Activated T-cell treated with anti-CD3 and anti-CD28 coated beads, Interleukin-2, amount 50 U/mL, for 24 hours (primary cell): ENCODE measurements at regions not wholly inside any gene's neighbourhood (a gene's known extent, or its start where the extent isn't known, plus 50 kb on each side); places are given as distances from the start of the nearest gene placed in this dataset.

Source experiments
- DNase-seq: peaks from one replicate; pipeline ENCODE4 v3.0.0-alpha.2; 2020
- H3K27ac Mint-ChIP-seq: 2 replicates; pipeline ENCODE4 v1.8.0; 2020; ENCODE audit warnings: mild to moderate bottlenecking, mixed read lengths
- H3K27me3 Mint-ChIP-seq: 2 replicates; pipeline ENCODE4 v1.8.0; 2020; ENCODE audit warnings: mixed read lengths
- H3K36me3 Mint-ChIP-seq: 2 replicates; pipeline ENCODE4 v1.8.0; 2020; ENCODE audit warnings: low read depth, mixed read lengths
- H3K4me1 Mint-ChIP-seq: 2 replicates; pipeline ENCODE4 v1.8.0; 2020; ENCODE audit warnings: low read depth, mixed read lengths
- H3K4me3 Mint-ChIP-seq: 2 replicates; pipeline ENCODE4 v1.8.0; 2020; ENCODE audit warnings: mild to moderate bottlenecking, moderate library complexity, mixed read lengths
- H3K9me3 Mint-ChIP-seq: 2 replicates; pipeline ENCODE4 v1.8.0; 2020; ENCODE audit warnings: mixed read lengths

DNA sequence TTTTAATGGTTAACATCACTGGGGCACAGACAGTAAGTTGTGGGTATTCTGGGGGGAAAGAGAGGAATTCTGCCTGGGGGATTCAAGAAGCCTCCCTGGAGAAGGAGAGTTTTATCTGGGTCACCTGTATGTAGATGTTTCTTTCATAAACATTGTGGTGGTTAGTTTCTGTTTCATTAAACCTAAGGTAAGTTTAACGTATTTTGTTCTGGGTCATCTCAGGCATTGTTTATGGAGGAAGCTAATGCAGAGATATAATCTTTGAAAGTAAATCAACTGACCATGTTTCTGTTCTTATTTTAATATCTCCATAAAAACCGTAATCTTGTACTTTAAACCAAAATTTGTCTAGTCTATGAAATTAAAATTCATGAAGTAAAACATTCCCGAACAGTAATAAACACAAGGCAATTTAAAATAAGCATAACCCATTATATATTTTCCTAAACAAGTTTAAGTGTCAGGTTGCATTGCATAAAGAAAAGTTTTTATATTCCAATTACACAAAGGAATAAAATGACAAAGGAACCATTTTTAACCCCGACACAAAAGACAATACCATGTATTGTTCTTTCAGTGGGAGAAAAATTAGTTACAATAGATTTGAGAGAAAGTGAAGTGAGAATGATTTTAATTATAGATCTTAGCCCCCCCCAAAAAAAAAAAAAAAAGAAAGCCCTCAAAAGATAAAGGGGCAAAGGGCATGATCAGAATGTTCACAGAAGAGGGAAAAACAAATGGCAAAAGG, 274.6 kb upstream of the TBL1XR1 start:
- H3K4me3 Mint-ChIP-seq = no peak overlapping the region
- no peak overlapping the region for H3K27ac Mint-ChIP-seq
- H3K36me3 Mint-ChIP-seq = no peaks in the 10 kb centered on the region

DNA sequence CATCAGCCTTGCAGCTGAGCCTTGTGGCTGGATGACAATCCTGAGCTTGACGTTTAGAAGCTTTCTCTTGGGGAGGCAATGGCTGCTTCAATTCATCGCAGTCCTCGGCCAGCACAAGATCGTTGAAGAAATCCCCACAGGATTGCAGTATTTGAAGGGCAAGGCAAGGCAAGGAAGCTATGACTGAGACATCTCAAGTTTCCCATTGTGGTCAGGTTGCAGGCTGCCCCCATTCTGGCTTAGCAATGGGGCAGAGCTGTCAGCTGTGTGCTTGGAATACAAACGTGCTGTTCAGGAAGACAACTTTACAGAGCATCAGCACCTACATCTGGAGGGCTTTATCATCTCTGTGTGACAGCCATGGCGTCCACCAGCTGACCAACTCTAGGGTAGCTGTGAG, 275.9 kb upstream of the TBL1XR1 start:
- Mint-ChIP-seq H3K9me3 (no peaks in the 10 kb centered on the region), H3K27ac (no peak overlapping the region), H3K27me3 (no peaks in the 10 kb centered on the region), H3K36me3 (no peaks in the 10 kb centered on the region), H3K4me1 (no peaks in the 10 kb centered on the region), H3K4me3 (no peak overlapping the region)
- DNase-seq = no peak

More for the DNA sequence above, 274.6 kb upstream of the TBL1XR1 start:
- no peak for DNase-seq
- no peaks in the 10 kb centered on the region for H3K27me3 Mint-ChIP-seq
- H3K9me3 Mint-ChIP-seq = no peaks in the 10 kb centered on the region
- no peaks in the 10 kb centered on the region for H3K4me1 Mint-ChIP-seq

DNA sequence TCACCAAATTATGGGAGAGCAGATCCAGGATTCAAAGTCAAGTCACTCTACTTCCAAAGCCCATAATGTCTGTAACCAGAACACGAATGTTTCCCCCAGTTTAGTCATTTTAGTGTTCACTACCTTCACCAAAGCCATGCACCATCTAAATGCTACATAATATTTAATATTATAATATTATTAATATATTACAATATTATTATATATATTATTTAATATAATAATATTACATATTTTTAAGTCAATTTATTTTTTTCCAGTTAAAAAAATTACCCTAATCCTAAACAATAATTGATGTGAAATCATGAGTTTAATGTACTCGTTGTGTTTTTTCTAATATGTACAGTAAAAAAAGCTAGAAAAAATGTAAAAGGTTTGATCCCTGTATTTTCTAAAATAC, 276.6 kb upstream of the TBL1XR1 start:
- H3K9me3 Mint-ChIP-seq = no peaks in the 10 kb centered on the region
- no peak overlapping the region for H3K4me3 Mint-ChIP-seq
- no peaks in the 10 kb centered on the region for H3K4me1 Mint-ChIP-seq
- no peak overlapping the region for H3K27ac Mint-ChIP-seq
- no peaks in the 10 kb centered on the region for H3K27me3 Mint-ChIP-seq
- H3K36me3 Mint-ChIP-seq = no peaks in the 10 kb centered on the region
- no peak for DNase-seq

DNA sequence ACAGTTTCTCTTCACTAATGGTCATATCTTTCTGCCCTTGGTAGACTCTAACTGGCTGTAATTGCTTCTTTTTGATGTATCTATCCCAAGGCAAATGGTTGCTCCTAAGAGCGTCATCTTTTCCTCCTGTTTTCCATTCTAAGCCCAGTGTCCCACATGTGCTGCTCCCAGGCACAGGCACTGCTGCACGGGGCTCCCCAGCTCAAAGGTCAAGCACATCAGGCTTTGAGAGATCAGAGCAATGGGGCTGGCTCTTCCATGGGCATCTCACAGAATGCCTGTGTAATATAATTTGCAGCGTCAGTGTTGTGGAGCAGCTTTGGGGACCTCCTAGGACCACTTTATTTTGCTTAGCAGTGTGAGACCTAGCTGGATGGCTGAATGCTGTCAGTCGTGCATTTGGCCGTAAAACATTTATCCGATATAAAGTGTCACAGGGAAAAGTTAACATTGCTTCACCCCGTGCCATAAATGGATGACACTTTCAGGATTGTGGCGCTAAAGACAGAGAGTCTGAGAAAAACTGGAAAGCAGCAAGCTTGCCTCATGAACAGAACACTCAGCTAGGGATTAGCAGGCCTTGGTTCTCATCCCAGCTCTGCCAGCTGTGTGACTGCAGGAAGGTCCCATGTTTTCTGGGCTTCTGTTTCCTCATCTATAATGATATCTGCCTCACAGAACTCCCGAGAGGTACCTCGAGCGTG, 277.5 kb upstream of the TBL1XR1 start:
- no peaks in the 10 kb centered on the region for H3K36me3 Mint-ChIP-seq
- H3K4me1 Mint-ChIP-seq = no peaks in the 10 kb centered on the region
- no peaks in the 10 kb centered on the region for H3K9me3 Mint-ChIP-seq
- no peak for DNase-seq
- no peaks in the 10 kb centered on the region for H3K27me3 Mint-ChIP-seq
- H3K27ac Mint-ChIP-seq = no peak overlapping the region
- no peak overlapping the region for H3K4me3 Mint-ChIP-seq

DNA sequence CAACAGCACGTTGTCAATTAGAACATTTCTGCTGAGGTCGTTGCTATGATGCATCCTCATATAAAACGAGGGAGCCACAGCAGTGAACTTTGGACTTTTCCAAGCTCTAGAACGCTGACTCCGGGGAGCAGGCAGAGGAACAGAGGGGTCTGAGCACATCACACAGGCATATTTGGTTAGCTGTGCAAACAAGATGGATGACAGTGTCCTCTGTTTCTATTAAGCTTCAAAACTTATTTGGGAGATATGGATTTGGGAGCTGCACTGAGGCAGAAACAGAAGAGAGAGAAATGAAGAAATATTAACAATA, 278.0 kb upstream of the TBL1XR1 start:
- no peak for DNase-seq
- no peak overlapping the region for H3K4me3 Mint-ChIP-seq
- H3K4me1 Mint-ChIP-seq = no peaks in the 10 kb centered on the region
- H3K36me3 Mint-ChIP-seq = no peaks in the 10 kb centered on the region
- H3K27ac Mint-ChIP-seq = no peak overlapping the region
- no peaks in the 10 kb centered on the region for H3K9me3 Mint-ChIP-seq
- H3K27me3 Mint-ChIP-seq = no peaks in the 10 kb centered on the region

DNA sequence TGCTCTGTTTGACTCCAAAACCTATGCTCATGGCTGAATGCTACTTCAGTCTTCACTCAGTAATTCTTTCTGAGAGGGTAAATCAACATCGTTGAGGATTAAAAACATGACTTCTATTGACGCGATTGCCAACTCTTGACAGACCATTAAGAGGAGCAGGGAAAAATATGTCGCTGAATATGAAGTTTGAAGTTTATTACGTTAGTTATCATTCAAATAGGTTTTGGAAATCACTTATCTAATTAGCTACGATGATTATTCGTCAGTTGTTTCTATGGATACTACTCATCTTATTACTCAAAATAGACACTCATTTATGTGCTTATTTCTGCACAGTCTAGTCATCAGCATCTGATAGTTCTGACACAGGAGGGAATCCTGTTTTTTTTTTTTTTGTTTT, 279.2 kb upstream of the TBL1XR1 start:
- H3K36me3 Mint-ChIP-seq = no peaks in the 10 kb centered on the region
- no peak overlapping the region for H3K27ac Mint-ChIP-seq
- H3K27me3 Mint-ChIP-seq = no peaks in the 10 kb centered on the region
- H3K4me1 Mint-ChIP-seq = no peaks in the 10 kb centered on the region
- no peaks in the 10 kb centered on the region for H3K9me3 Mint-ChIP-seq
- no peak for DNase-seq
- H3K4me3 Mint-ChIP-seq = no peak overlapping the region

DNA sequence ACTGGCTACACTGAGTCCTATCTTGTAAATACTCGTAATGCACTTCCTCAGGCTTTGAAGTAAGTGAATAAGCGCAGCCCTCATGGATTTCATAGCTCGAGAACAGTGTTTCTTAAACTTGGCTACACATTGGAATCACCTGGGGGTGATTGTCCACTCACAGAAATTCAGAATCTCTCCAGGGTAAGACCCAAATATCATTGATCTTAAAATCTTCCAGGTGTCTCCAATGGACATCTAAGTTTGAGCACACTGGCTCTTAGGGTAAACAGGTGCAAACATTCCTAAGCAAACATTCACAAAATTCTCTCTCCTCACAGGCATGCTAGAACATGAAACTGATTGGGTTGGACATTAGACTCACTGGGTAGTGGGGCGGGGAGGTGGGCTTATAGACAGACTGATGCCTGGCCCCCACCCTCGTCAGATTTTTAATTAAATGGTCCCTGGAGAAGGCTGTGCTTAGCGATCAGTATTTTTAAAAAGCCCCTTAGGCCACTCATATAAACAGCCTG, 279.7 kb upstream of the TBL1XR1 start:
- no peak overlapping the region for H3K4me3 Mint-ChIP-seq
- no peak overlapping the region for H3K27ac Mint-ChIP-seq
- H3K4me1 Mint-ChIP-seq = no peaks in the 10 kb centered on the region
- H3K36me3 Mint-ChIP-seq = no peaks in the 10 kb centered on the region
- DNase-seq = no peak
- no peaks in the 10 kb centered on the region for H3K27me3 Mint-ChIP-seq
- H3K9me3 Mint-ChIP-seq = no peaks in the 10 kb centered on the region

DNA sequence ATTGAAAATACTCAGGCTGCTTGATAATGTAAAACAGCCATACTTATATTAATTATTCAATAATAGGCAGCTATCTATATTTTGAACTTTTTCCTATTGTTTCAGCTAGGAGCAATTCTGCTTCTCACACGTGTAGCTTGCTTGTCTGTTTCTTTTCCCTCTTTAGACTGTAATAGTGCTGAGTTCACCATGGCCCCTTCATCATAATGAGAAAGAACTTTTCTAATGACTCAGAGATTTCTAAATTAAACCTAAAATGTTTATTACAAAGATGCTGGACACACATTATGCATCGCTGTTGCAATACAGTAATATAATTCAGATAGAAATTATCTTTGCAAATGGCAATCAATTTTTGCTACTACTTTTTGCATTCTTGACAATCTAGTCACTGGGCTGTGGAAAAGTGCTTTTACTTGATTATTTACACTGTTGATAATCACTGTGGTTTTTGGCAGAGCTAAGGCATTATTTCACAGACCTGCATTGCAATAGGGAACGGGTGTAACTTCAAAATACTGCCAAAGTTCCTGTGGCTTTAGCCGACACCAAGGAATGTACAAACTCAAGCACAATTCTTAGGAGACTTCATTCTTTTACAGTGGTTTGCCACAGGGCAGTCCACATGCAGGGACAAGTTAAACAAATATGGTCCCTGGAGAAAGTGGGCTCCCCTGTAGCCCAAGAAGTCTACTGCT, 281.0 kb upstream of the TBL1XR1 start:
- H3K27ac Mint-ChIP-seq = no peak overlapping the region
- H3K4me3 Mint-ChIP-seq = no peak overlapping the region
- DNase-seq = no peak
- H3K9me3 Mint-ChIP-seq = no peaks in the 10 kb centered on the region
- no peaks in the 10 kb centered on the region for H3K27me3 Mint-ChIP-seq
- no peaks in the 10 kb centered on the region for H3K4me1 Mint-ChIP-seq
- no peaks in the 10 kb centered on the region for H3K36me3 Mint-ChIP-seq

DNA sequence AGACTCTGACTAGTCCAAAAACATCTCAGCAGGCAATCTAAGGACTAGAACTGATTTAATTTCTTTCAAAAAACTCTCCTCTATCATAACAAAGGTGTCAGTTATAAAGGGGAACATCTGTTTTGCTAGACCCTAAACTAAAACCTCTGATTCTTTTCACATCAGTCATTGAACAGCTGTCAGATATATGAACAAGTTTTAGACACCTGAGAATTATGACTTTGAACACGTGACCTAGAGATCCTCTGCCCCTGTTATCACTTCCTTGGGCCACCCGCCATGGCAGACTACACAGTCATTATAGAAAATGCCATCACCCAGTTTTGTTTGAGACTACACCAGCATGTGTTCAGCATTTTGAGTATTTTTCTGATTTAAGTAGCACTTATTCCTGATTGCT, 282.3 kb upstream of the TBL1XR1 start:
- Mint-ChIP-seq H3K27me3 (no peaks in the 10 kb centered on the region), H3K9me3 (no peaks in the 10 kb centered on the region), H3K4me1 (no peaks in the 10 kb centered on the region), H3K27ac (no peak overlapping the region), H3K36me3 (no peaks in the 10 kb centered on the region), H3K4me3 (no peak overlapping the region)
- DNase-seq = no peak

DNA sequence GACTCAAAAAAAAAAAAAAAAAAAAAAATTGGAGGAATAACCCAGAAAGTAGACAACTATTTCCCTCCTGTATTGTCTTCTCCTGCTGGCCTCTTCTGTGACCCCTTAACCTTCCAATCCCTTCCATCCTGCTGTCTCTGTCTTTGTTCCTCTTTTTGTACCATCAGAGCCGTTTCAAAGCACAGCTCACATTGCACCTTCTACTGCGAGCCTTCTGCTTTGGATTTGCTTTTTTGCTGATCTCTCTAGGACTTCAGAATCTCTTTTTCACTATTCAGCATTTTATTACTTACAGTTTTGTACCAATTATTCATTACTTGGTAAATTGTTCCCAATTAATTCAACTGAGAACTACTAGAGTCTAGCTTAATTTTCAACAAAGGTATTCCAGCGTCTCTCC, 284.0 kb upstream of the TBL1XR1 start:
- Mint-ChIP-seq H3K36me3 (no peaks in the 10 kb centered on the region), H3K27ac (no peak overlapping the region), H3K4me1 (no peaks in the 10 kb centered on the region), H3K4me3 (no peak overlapping the region), H3K27me3 (no peaks in the 10 kb centered on the region), H3K9me3 (peaks cover 2% of the 10 kb centered on the region)
- no peak for DNase-seq

DNA sequence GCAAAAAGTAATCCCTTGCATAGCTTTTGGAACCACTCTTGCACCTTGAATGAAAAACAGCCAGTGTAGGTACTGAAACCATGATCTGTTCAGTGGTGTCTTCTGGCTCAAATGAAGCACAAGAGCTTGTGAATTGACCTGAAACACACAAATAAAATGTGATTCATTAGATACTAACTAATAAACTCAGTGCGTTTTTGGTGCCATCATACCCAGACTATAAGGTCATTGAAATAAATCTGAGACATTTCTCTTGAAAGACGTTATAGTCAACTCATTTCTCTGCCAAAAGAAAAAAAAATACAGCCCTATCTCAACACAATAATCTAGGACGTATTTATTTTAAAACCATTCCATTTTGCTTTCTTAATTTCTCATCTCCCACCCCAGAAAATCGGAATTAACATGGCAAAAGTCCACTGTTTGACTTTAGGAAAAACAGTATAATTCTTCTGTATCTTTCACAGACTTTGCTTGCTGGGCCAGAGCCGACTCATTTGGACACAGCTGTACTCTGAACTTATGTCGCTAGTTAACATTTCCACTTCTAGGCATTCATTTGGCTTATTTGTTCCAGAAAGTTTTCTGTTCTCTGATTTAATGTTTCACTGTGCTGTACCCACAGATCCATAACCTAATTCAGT, 284.9 kb upstream of the TBL1XR1 start:
- Mint-ChIP-seq H3K27me3 (no peaks in the 10 kb centered on the region), H3K9me3 (peaks cover 2% of the 10 kb centered on the region)

DNA sequence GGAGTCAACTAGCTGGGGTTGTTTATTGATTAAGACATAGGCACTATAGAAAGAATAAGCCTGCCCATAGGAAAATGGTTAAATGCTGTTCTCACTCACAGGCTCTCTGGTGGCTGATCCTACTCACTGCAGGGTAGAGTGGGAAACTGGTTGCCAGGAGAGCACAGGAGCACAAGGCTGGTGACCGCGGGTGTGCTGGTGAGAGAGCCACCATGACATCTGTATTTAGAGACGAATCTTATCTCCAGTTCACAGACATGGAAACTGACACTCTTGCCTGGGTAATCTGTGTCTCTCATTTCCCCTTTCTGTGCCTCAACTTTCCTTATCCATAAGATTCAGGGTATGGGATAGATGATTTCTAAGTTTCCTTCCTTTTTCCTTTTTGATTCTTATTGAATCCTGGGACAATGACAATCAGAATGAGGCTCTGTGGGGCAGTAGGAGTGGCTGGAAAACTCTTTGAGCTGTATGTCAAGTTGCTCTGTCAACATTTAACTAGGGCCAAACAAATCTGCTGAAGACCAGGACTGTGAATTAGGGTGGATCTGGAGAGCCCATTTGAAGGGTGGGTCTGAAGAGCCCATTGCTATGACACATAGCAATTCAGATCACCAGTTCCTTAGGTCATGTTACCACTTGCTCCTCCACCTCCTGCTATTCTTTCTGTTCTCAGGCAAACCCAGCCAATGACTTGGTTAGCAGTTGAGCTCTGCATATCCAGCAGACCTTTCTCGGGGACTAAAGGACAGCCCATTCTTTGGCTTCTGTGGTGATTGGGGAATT, 286.1 kb upstream of the TBL1XR1 start:
- DNase-seq = no peak
- Mint-ChIP-seq H3K4me3 (no peak overlapping the region), H3K9me3 (peaks cover 2% of the 10 kb centered on the region), H3K27ac (no peak overlapping the region), H3K36me3 (no peaks in the 10 kb centered on the region), H3K27me3 (no peaks in the 10 kb centered on the region), H3K4me1 (peaks cover 6% of the 10 kb centered on the region)

More for the DNA sequence above, 284.9 kb upstream of the TBL1XR1 start:
- H3K27ac Mint-ChIP-seq = no peak overlapping the region
- no peak for DNase-seq
- no peaks in the 10 kb centered on the region for H3K4me1 Mint-ChIP-seq
- H3K36me3 Mint-ChIP-seq = no peaks in the 10 kb centered on the region
- H3K4me3 Mint-ChIP-seq = no peak overlapping the region

DNA sequence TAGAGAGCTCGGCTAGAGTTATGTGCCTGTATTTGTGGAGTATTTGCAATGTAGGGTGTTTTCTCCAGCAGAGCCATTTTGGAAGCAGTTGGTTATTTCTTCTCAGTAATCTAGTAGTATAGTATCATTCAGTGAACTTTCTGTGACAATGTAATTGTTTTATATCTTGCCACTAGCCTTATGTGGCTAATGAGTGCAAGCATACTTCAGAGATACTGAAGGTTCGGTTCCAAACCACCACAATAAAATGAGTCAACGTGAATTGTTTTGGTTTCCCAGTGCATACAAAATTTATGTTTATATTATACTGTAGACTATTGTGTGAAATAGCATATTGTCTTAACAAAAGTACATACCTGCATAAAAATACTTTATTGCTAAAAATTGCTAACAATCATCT, 286.9 kb upstream of the TBL1XR1 start:
- no peak for DNase-seq
- H3K36me3 Mint-ChIP-seq = no peaks in the 10 kb centered on the region

DNA sequence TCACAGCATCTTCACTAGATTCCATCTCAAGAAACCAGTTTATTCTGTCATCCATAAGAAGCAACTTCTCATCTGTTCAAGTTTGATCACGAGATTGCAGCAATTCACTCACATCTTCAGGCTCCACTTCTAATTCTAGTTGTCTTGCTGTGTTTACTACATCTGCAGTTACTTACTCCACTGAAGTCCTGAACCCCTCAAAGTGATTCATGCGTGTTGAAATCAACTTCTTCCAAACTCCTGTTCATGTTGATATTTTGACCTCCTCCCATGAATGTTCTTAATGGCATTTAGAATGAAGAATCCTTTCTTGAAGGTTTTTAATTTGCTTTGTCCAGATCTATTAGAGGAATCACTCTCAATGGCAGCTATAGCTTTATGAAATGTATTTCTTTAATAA, 287.6 kb upstream of the TBL1XR1 start:
- no peak overlapping the region for H3K4me3 Mint-ChIP-seq
- no peak overlapping the region for H3K27ac Mint-ChIP-seq
- no peak for DNase-seq
- peaks cover 14% of the 10 kb centered on the region for H3K4me1 Mint-ChIP-seq
- H3K9me3 Mint-ChIP-seq = peaks cover 2% of the 10 kb centered on the region
- no peaks in the 10 kb centered on the region for H3K27me3 Mint-ChIP-seq
- no peaks in the 10 kb centered on the region for H3K36me3 Mint-ChIP-seq

More for the DNA sequence above, 286.9 kb upstream of the TBL1XR1 start:
- no peaks in the 10 kb centered on the region for H3K27me3 Mint-ChIP-seq
- H3K27ac Mint-ChIP-seq = no peak overlapping the region
- peaks cover 2% of the 10 kb centered on the region for H3K9me3 Mint-ChIP-seq
- H3K4me1 Mint-ChIP-seq = peaks cover 14% of the 10 kb centered on the region
- H3K4me3 Mint-ChIP-seq = no peak overlapping the region
